Sigmoid colon (tissue), 6 donors: ENCODE measurements at regions not wholly inside any gene's neighbourhood (a gene's known extent, or its start where the extent isn't known, plus 50 kb on each side); places are given as distances from the start of the nearest gene placed in this dataset.

Experiments
- DNase-seq: peaks from one replicate; pipeline ENCODE4 v3.0.0-alpha.2; 2019
- H3K27ac ChIP-seq, 4 donors: fragments of 200-600 bp; sonication (generic); one replicate each; pipeline ENCODE4 v1.5.1; 2016 to 2019; ENCODE audit warnings: mild to moderate bottlenecking in 1 of 4
- H3K27me3 ChIP-seq, 3 donors: fragments of 200-600 bp; sonication (generic); one replicate each; pipeline ENCODE4 v1.5.1; 2019; ENCODE audit warnings: mild to moderate bottlenecking in 1 of 3
- H3K36me3 ChIP-seq, 4 donors: fragments of 200-600 bp; sonication (generic); one replicate each; pipeline ENCODE4 v1.5.1; 2016 to 2019
- H3K4me1 ChIP-seq, 4 donors: fragments of 200-600 bp; sonication (generic); one replicate each; pipeline ENCODE4 v1.5.1; 2017 to 2019
- H3K4me3 ChIP-seq, 4 donors: fragments of 200-600 bp; sonication (generic); one replicate each; pipeline ENCODE4 v1.5.1; 2017 to 2019; ENCODE audit warnings: mild to moderate bottlenecking in 2 of 4, moderate library complexity in 1 of 4
- H3K9me3 ChIP-seq, 4 donors: fragments of 200-600 bp in 3 of 4; sonication (generic) in 3 of 4; one replicate each; pipeline versions ENCODE4 v1.5.1 to v1.6.1; 2013 to 2019
- EP300 ChIP-seq, 4 donors: sonication (generic); formaldehyde crosslinking; IDR thresholded peaks; one replicate each; pipeline ENCODE4 v1.6.1; 2017; ENCODE audit warnings: antibody characterized with exemption in 4 of 4
- POLR2A ChIP-seq, 2 donors: fragments of 450-650 bp; IDR thresholded peaks; one replicate each; pipeline ENCODE4 v1.6.1; 2016; ENCODE audit warnings: antibody characterized with exemption in 2 of 2, mild to moderate bottlenecking in 2 of 2, moderate library complexity in 2 of 2
- POLR2AphosphoS5 ChIP-seq, 4 donors: sonication (generic); formaldehyde crosslinking; IDR thresholded peaks; one replicate each; pipeline ENCODE4 v1.6.1; 2017; ENCODE audit warnings: antibody characterized with exemption in 4 of 4
- WGBS, 2 donors: extraction: QIAGEN DNeasy Blood & Tissue Kit; methylation state at CpG; one replicate each; pipeline ENCODE4 v1.1.7; 2013; 5-methylcytosine and 5-hydroxymethylcytosine counted together
- intact Hi-C: fragments of 100-400 bp; cut with DNase I; formaldehyde crosslinking; loops from one replicate; pipeline ENCODE4 v1.15.1; 2023
- TF ChIP-seq, protein P1 (sequence below), 4 experiments: fragments of 450-650 bp in 3 of 4; fragments of 200-600 bp in 1 of 4; IDR thresholded peaks; one replicate each; pipeline ENCODE4 v1.5.1; 2016 to 2019; ENCODE audit warnings: antibody characterized with exemption in 4 of 4, mild to moderate bottlenecking in 3 of 4, moderate library complexity in 2 of 4
- donor health status: healthy with polysubstance abuse.
- donor health status: healthy.

DNA sequence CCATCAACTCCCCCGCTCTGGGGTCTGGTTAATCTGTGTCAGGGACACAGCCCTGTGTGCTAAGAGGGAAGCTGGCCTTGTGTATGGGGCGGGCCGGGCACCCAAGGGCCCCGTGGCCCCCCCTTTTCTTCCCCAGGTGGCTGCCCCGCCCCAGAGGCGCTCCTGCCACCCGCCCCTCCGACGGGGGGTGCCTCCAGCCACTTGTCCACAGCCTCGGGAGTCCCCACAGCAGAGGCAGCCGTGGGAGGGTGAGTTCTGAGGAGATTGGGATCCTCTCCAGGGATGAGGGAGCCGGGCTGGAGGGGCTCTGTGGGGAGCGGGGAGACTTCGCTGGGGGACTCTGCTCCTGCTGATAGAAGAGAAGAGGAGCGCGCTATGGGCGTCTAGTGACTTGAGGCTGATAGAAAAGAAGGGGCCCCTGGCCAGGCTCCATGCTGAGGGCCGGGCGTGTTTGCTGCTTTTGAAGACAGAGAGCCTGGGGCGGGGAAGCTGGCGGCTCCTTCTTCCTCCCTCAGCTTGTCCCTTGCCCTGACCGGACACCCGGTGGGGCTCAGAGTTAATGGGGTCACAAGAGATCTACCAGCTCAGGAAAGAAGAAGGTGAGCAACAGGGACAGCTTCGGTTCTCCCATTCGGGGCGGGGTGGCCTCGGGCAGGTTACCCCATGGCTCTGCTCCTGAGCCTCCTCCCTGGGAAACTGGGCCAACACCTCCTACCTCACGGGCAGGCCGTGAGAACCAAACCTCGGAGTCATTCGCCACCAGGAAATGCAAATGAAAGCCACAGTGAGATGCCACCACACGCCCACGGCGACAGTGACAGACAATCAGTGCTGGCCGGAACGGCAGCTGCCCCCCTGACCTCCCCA lies 89.4 kb upstream of the TAF1B start:
- DNase-seq, result no peak
- Histone ChIP-seq H3K4me3 (no peak overlapping the region), H3K9me3 (no peaks in the 10 kb centered on the region), H3K4me1 (peaks cover 0 to 28% (median 14%) of the 10 kb centered on the region in 4 donors), H3K27me3 (peaks cover 0 to 11% (median 0%) of the 10 kb centered on the region in 3 donors), H3K27ac (no peak overlapping the region), H3K36me3 (no peaks in the 10 kb centered on the region)
- TF ChIP-seq, protein P1, sequence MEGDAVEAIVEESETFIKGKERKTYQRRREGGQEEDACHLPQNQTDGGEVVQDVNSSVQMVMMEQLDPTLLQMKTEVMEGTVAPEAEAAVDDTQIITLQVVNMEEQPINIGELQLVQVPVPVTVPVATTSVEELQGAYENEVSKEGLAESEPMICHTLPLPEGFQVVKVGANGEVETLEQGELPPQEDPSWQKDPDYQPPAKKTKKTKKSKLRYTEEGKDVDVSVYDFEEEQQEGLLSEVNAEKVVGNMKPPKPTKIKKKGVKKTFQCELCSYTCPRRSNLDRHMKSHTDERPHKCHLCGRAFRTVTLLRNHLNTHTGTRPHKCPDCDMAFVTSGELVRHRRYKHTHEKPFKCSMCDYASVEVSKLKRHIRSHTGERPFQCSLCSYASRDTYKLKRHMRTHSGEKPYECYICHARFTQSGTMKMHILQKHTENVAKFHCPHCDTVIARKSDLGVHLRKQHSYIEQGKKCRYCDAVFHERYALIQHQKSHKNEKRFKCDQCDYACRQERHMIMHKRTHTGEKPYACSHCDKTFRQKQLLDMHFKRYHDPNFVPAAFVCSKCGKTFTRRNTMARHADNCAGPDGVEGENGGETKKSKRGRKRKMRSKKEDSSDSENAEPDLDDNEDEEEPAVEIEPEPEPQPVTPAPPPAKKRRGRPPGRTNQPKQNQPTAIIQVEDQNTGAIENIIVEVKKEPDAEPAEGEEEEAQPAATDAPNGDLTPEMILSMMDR (IDR thresholded peaks at IDR 0.05), result no peak
- TF ChIP-seq POLR2AphosphoS5 (IDR thresholded peaks at IDR 0.05) (no peak), POLR2A (IDR thresholded peaks at IDR 0.05) (no peak), EP300 (IDR thresholded peaks at IDR 0.05) (no peak)
- 13 to 50% methylated on average over 36 of the region's 36 CpGs for WGBS, 2 donors
- intact Hi-C loops, result loop anchor here (2.0 kb wide), 1 partner anchor 31 kb away; no protein-coding TSS in a partner anchor

DNA sequence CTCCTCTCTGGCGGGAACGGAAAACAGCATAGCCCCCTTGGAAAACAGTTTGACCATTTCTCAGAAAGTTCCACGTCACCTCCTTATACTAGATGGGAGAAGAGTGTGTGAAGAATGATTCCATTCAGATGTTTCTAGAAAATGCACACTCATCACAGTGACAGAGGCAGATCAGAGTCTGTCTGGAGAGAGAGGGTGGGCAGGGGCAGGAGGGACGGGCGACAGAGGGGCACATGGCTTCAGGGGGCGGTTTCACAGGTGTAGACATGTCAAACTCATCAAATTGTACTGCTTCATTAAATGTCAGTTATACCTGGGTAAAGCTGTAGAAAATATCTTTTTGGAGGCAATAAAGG lies 88.8 kb upstream of the TAF1B start:
- TF ChIP-seq, protein P1 (IDR thresholded peaks at IDR 0.05), result no peak
- TF ChIP-seq EP300 (IDR thresholded peaks at IDR 0.05) (no peak), POLR2A (IDR thresholded peaks at IDR 0.05) (no peak), POLR2AphosphoS5 (IDR thresholded peaks at IDR 0.05) (no peak)
- DNase-seq, result no peak
- intact Hi-C loops, result loop anchor here (2.0 kb wide), 1 partner anchor 30 kb away; no protein-coding TSS in a partner anchor
- no peak overlapping the region for H3K4me3 ChIP-seq
- H3K4me1 ChIP-seq, result peaks cover 0 to 28% (median 14%) of the 10 kb centered on the region in 4 donors
- H3K27ac ChIP-seq, result no peak overlapping the region
- H3K27me3 ChIP-seq, result peaks cover 0 to 11% (median 0%) of the 10 kb centered on the region in 3 donors
- WGBS, 2 donors, result 57 to 65% methylated on average over 6 of the region's 6 CpGs
- no peaks in the 10 kb centered on the region for H3K9me3 ChIP-seq
- H3K36me3 ChIP-seq, result no peaks in the 10 kb centered on the region

DNA sequence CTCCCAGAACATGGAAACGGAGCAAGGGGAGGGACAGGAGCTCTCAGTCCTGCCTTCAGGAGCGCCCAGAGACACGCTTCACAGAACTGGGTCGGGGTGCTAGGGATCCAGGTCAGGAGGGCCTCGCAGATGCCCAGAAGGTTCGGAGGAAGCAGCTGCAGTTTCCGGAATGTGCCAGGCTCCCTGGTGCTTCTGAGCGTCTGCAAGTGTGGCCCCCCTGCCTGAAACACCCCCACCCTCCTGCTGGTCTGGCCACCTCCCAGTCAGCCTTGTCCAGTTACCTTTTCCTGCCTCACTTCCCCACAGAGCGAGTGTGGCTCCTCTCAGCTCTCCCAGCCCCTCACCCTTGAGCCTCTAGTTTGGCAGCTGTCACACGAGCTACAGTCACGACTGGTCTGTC lies 88.3 kb upstream of the TAF1B start:
- Histone ChIP-seq H3K4me3 (no peak overlapping the region), H3K9me3 (no peaks in the 10 kb centered on the region), H3K27ac (no peak overlapping the region), H3K4me1 (peaks cover 0 to 28% (median 14%) of the 10 kb centered on the region in 4 donors), H3K27me3 (peaks cover 0 to 11% (median 0%) of the 10 kb centered on the region in 3 donors), H3K36me3 (no peaks in the 10 kb centered on the region)
- DNase-seq, result no peak
- WGBS, 2 donors, result 69 to 89% methylated on average over 11 of the region's 11 CpGs
- intact Hi-C loops, result loop anchor here (2.0 kb wide), 1 partner anchor 30 kb away; no protein-coding TSS in a partner anchor
- TF ChIP-seq, protein P1 (IDR thresholded peaks at IDR 0.05), result no peak
- no peak for TF ChIP-seq EP300 (IDR thresholded peaks at IDR 0.05)
- no peak for TF ChIP-seq POLR2AphosphoS5 (IDR thresholded peaks at IDR 0.05)
- TF ChIP-seq POLR2A (IDR thresholded peaks at IDR 0.05), result no peak

DNA sequence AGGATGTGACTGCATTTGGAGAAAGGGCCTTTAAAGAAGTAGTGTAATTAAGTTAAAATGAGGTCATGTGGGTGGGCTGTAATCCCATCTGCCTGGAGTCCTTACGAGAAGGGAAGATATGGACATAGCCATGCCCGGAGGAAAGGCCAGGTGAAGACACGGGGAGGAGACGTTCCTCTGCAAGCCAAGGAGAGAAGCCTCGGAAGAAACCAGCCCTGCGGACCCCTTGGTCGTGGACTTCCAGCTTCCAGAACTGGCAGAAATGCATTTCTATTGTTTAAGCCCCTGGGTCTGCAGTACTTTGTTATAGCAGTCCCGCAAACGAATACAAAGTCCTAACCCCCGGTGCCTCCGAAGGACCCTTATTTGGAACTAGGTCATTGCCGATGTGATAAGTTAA lies 87.6 kb upstream of the TAF1B start:
- intact Hi-C loops, result loop anchor here (2.0 kb wide), 1 partner anchor 29 kb away; no protein-coding TSS in a partner anchor

More for the DNA sequence above, 87.6 kb upstream of the TAF1B start:
- Histone ChIP-seq H3K4me1 (peaks cover 0 to 28% (median 14%) of the 10 kb centered on the region in 4 donors), H3K36me3 (no peaks in the 10 kb centered on the region), H3K9me3 (no peaks in the 10 kb centered on the region), H3K27me3 (peaks cover 0 to 11% (median 0%) of the 10 kb centered on the region in 3 donors), H3K4me3 (no peak overlapping the region), H3K27ac (no peak overlapping the region)
- 97% methylated on average over 12 of the region's 12 CpGs for WGBS, 2 donors
- no peak for DNase-seq
- TF ChIP-seq EP300 (IDR thresholded peaks at IDR 0.05), result no peak
- TF ChIP-seq POLR2A (IDR thresholded peaks at IDR 0.05), result no peak
- no peak for TF ChIP-seq POLR2AphosphoS5 (IDR thresholded peaks at IDR 0.05)
- TF ChIP-seq, protein P1 (IDR thresholded peaks at IDR 0.05), result no peak
